ENCODE measurements at regions not wholly inside any gene's neighbourhood (a gene's known extent, or its start where the extent isn't known, plus 50 kb on each side); places are given as distances from the start of the nearest gene placed in this dataset.
"Not testable (repeated sequence)": the region's sequence is repeated elsewhere in the genome, so short reads cannot be mapped to it uniquely, and the experiment has no call there.

GRCh38 chr11:122019908-122020694, 95.9 kb downstream of the BLID start:
- Histone ChIP-seq H3K4me3 (ENCODE audit: low read depth in 1 of 3, low read length in 3 of 3) (no peak overlapping the region), H3K27me3 (ENCODE audit: control insufficient read depth in 3 of 3, insufficient read depth in 3 of 3, low read length in 3 of 3) (no peaks in the 10 kb centered on the region), H3K9me3 (ENCODE audit: control insufficient read depth in 2 of 2, insufficient read depth in 1 of 2, low read depth in 1 of 2, low read length in 1 of 2) (no peaks in the 10 kb centered on the region), H3K4me1 (ENCODE audit: control insufficient read depth in 3 of 3, insufficient read depth in 2 of 3, low read depth in 1 of 3, low read length in 2 of 3) (no peaks in the 10 kb centered on the region), H3K36me3 (ENCODE audit: control insufficient read depth in 3 of 3, insufficient read depth in 2 of 3, low read depth in 1 of 3, low read length in 3 of 3) (no peaks in the 10 kb centered on the region), H3K27ac (ENCODE audit: low read depth in 1 of 3, low read length in 2 of 3) (no peak overlapping the region)
- no peak for FAIRE-seq
- WGBS, 3 donors, result 88 to 92% (median 90%) methylated on average over 3 of the region's 3 CpGs
- no peak for DNase-seq

- DNase-seq (no peak), FAIRE-seq (no peak)
- 38 to 67% (median 56%) methylated on average over 4 of the region's 4 CpGs for WGBS, 3 donors
- Histone ChIP-seq H3K4me3 (ENCODE audit: low read depth in 1 of 3, low read length in 3 of 3) (no peak overlapping the region), H3K27me3 (ENCODE audit: control insufficient read depth in 3 of 3, insufficient read depth in 3 of 3, low read length in 3 of 3) (no peaks in the 10 kb centered on the region), H3K4me1 (ENCODE audit: control insufficient read depth in 3 of 3, insufficient read depth in 2 of 3, low read depth in 1 of 3, low read length in 2 of 3) (no peaks in the 10 kb centered on the region), H3K9me3 (ENCODE audit: control insufficient read depth in 2 of 2, insufficient read depth in 1 of 2, low read depth in 1 of 2, low read length in 1 of 2) (peaks cover 0 to 1% of the 10 kb centered on the region in 2 donors), H3K36me3 (ENCODE audit: control insufficient read depth in 3 of 3, insufficient read depth in 2 of 3, low read depth in 1 of 3, low read length in 3 of 3) (no peaks in the 10 kb centered on the region), H3K27ac (ENCODE audit: low read depth in 1 of 3, low read length in 2 of 3) (no peak overlapping the region)
Observed at GRCh38 chr11:122007601-122008071, 108.4 kb downstream of the BLID start.

DNA sequence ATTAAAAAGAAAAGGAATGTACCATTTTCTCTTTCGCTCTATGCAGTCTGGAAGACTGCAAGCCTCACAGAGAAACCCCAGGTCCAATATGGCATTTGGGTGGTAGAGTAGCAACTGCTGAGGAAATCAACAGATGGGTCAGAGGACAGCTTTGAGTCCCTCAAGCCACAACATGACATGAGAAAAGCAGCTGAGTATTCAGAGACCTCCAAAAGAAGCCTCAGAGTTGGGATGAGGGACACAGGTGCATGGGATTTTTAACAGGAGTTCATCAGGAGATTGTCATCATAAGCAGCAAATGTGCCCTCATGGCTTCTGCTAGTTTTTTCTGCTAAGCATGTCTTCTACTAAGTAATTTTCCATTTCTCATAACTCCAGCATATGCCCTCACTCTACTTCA, 111.6 kb downstream of the BLID start:
- WGBS, 3 donors, result 91 to 97% (median 93%) methylated on average over 1 of the region's 1 CpG
- no peak for FAIRE-seq
- no peaks in the 10 kb centered on the region for H3K9me3 ChIP-seq (ENCODE audit: control insufficient read depth in 2 of 2, insufficient read depth in 1 of 2, low read depth in 1 of 2, low read length in 1 of 2)
- H3K4me1 ChIP-seq (ENCODE audit: control insufficient read depth in 3 of 3, insufficient read depth in 2 of 3, low read depth in 1 of 3, low read length in 2 of 3), result no peaks in the 10 kb centered on the region
- H3K27me3 ChIP-seq (ENCODE audit: control insufficient read depth in 3 of 3, insufficient read depth in 3 of 3, low read length in 3 of 3), result no peaks in the 10 kb centered on the region
- no peak for DNase-seq
- no peak overlapping the region for H3K4me3 ChIP-seq (ENCODE audit: low read depth in 1 of 3, low read length in 3 of 3)
- no peaks in the 10 kb centered on the region for H3K36me3 ChIP-seq (ENCODE audit: control insufficient read depth in 3 of 3, insufficient read depth in 2 of 3, low read depth in 1 of 3, low read length in 3 of 3)
- H3K27ac ChIP-seq (ENCODE audit: low read depth in 1 of 3, low read length in 2 of 3), result no peak overlapping the region

DNA sequence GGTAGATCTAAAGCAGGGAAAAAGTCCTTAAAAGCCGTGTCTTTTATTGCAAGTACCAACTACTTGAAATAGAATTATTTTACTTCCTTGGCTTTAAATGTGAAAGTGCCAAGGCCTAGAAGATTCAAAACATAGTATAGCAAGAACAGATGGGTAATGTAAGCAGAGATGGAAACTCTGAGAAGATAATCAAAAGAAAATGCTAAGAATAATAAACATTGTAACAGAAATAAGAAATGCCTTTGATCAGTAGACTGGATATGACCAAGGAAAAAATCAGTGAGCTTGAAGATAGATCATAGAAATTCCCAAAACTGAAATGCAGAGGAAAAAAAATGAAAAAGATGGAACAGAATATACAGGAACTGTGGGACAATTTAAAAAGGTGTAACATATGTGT, 113.1 kb downstream of the BLID start:
- no peaks in the 10 kb centered on the region for H3K36me3 ChIP-seq (ENCODE audit: control insufficient read depth in 3 of 3, insufficient read depth in 2 of 3, low read depth in 1 of 3, low read length in 3 of 3)
- H3K27ac ChIP-seq (ENCODE audit: low read depth in 1 of 3, low read length in 2 of 3), result no peak overlapping the region
- no peaks in the 10 kb centered on the region for H3K4me1 ChIP-seq (ENCODE audit: control insufficient read depth in 3 of 3, insufficient read depth in 2 of 3, low read depth in 1 of 3, low read length in 2 of 3)
- FAIRE-seq, result no peak
- H3K27me3 ChIP-seq (ENCODE audit: control insufficient read depth in 3 of 3, insufficient read depth in 3 of 3, low read length in 3 of 3), result no peaks in the 10 kb centered on the region
- H3K4me3 ChIP-seq (ENCODE audit: low read depth in 1 of 3, low read length in 3 of 3), result no peak overlapping the region
- no peaks in the 10 kb centered on the region for H3K9me3 ChIP-seq (ENCODE audit: control insufficient read depth in 2 of 2, insufficient read depth in 1 of 2, low read depth in 1 of 2, low read length in 1 of 2)
- no peak for DNase-seq
- WGBS, 3 donors, result 32 to 41% (median 35%) methylated on average over 1 of the region's 1 CpG

DNA sequence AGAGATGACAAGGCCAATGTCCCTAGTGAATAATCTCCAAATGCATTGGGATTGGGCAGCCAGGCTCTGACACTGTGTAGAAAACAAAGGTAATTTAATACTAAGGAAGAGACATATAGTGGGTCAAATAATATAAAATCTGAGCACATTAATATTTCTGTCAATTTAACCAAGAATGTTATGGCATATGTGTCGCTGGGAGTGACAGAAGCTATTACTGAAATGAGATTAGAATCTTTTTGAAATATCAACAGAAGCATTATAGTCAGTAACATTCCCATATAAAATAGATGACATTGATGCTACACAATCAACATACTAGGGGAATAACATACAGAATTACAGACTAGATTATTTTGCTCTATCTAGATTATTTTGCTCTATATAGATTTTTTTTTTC, 114.0 kb downstream of the BLID start:
- no peaks in the 10 kb centered on the region for H3K4me1 ChIP-seq (ENCODE audit: control insufficient read depth in 3 of 3, insufficient read depth in 2 of 3, low read depth in 1 of 3, low read length in 2 of 3)
- FAIRE-seq (no peak), DNase-seq (no peak)
- H3K9me3 ChIP-seq (ENCODE audit: control insufficient read depth in 2 of 2, insufficient read depth in 1 of 2, low read depth in 1 of 2, low read length in 1 of 2), result no peaks in the 10 kb centered on the region
- no peak overlapping the region for H3K27ac ChIP-seq (ENCODE audit: low read depth in 1 of 3, low read length in 2 of 3)
- no peaks in the 10 kb centered on the region for H3K36me3 ChIP-seq (ENCODE audit: control insufficient read depth in 3 of 3, insufficient read depth in 2 of 3, low read depth in 1 of 3, low read length in 3 of 3)
- no peak overlapping the region for H3K4me3 ChIP-seq (ENCODE audit: low read depth in 1 of 3, low read length in 3 of 3)
- 86 to 100% (median 93%) methylated on average over 1 of the region's 1 CpG for WGBS, 3 donors
- no peaks in the 10 kb centered on the region for H3K27me3 ChIP-seq (ENCODE audit: control insufficient read depth in 3 of 3, insufficient read depth in 3 of 3, low read length in 3 of 3)

DNA sequence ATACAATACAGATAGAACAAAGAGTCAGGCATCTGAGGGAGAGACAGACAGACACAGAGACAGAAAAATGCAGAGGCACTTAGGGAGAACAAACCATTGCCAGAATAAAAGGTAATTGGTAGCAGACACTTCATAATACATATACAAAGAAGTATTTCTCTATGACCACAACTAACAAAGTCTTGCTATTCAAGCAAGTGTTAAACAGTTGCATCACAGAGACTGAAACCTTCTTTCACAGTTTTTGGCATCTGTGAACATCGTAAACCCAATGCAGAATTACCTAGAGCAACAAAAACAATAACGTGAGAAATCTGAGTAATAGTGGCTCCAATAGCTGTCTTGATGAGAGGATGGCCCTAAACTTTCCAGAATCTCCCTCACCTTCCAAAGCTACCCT, 116.4 kb downstream of the BLID start:
- FAIRE-seq (no peak), DNase-seq (no peak)
- WGBS, 3 donors, result 79 to 86% (median 84%) methylated on average over 2 of the region's 2 CpGs
- H3K27me3 ChIP-seq (ENCODE audit: control insufficient read depth in 3 of 3, insufficient read depth in 3 of 3, low read length in 3 of 3), result no peaks in the 10 kb centered on the region
- H3K4me1 ChIP-seq (ENCODE audit: control insufficient read depth in 3 of 3, insufficient read depth in 2 of 3, low read depth in 1 of 3, low read length in 2 of 3), result no peaks in the 10 kb centered on the region
- no peak overlapping the region for H3K4me3 ChIP-seq (ENCODE audit: low read depth in 1 of 3, low read length in 3 of 3)
- no peaks in the 10 kb centered on the region for H3K9me3 ChIP-seq (ENCODE audit: control insufficient read depth in 2 of 2, insufficient read depth in 1 of 2, low read depth in 1 of 2, low read length in 1 of 2)
- H3K36me3 ChIP-seq (ENCODE audit: control insufficient read depth in 3 of 3, insufficient read depth in 2 of 3, low read depth in 1 of 3, low read length in 3 of 3), result no peaks in the 10 kb centered on the region
- no peak overlapping the region for H3K27ac ChIP-seq (ENCODE audit: low read depth in 1 of 3, low read length in 2 of 3)

- DNase-seq, result no peak
- no peak for FAIRE-seq
- H3K27ac ChIP-seq (ENCODE audit: low read depth in 1 of 3, low read length in 2 of 3), result no peak overlapping the region
- WGBS, 3 donors, result 87 to 96% (median 88%) methylated on average over 1 of the region's 1 CpG
- no peaks in the 10 kb centered on the region for H3K27me3 ChIP-seq (ENCODE audit: control insufficient read depth in 3 of 3, insufficient read depth in 3 of 3, low read length in 3 of 3)
- no peak overlapping the region for H3K4me3 ChIP-seq (ENCODE audit: low read depth in 1 of 3, low read length in 3 of 3)
- no peaks in the 10 kb centered on the region for H3K36me3 ChIP-seq (ENCODE audit: control insufficient read depth in 3 of 3, insufficient read depth in 2 of 3, low read depth in 1 of 3, low read length in 3 of 3)
- H3K9me3 ChIP-seq (ENCODE audit: control insufficient read depth in 2 of 2, insufficient read depth in 1 of 2, low read depth in 1 of 2, low read length in 1 of 2), result peaks cover 0 to 4% of the 10 kb centered on the region in 2 donors
- no peaks in the 10 kb centered on the region for H3K4me1 ChIP-seq (ENCODE audit: control insufficient read depth in 3 of 3, insufficient read depth in 2 of 3, low read depth in 1 of 3, low read length in 2 of 3)
Observed at GRCh38 chr11:121996574-121996973, 119.4 kb downstream of the BLID start.

- FAIRE-seq (no peak), DNase-seq (no peak)
- 59 to 78% (median 61%) methylated on average over 3 of the region's 3 CpGs for WGBS, 3 donors
Observed at GRCh38 chr11:121983901-121984300, 132.1 kb downstream of the BLID start.

GRCh38 chr11:121977914-121978313, 138.1 kb downstream of the BLID start:
- not testable (repeated sequence) for H3K36me3 ChIP-seq (ENCODE audit: control insufficient read depth in 3 of 3, insufficient read depth in 2 of 3, low read depth in 1 of 3, low read length in 3 of 3); H3K27me3 ChIP-seq (ENCODE audit: control insufficient read depth in 3 of 3, insufficient read depth in 3 of 3, low read length in 3 of 3); H3K9me3 ChIP-seq (ENCODE audit: control insufficient read depth in 2 of 2, insufficient read depth in 1 of 2, low read depth in 1 of 2, low read length in 1 of 2); H3K27ac ChIP-seq (ENCODE audit: low read depth in 1 of 3, low read length in 2 of 3); H3K4me1 ChIP-seq (ENCODE audit: control insufficient read depth in 3 of 3, insufficient read depth in 2 of 3, low read depth in 1 of 3, low read length in 2 of 3); H3K4me3 ChIP-seq (ENCODE audit: low read depth in 1 of 3, low read length in 3 of 3); DNase-seq; FAIRE-seq

More at GRCh38 chr11:121983901-121984300, 132.1 kb downstream of the BLID start:
- Histone ChIP-seq H3K4me3 (ENCODE audit: low read depth in 1 of 3, low read length in 3 of 3) (no peak overlapping the region), H3K4me1 (ENCODE audit: control insufficient read depth in 3 of 3, insufficient read depth in 2 of 3, low read depth in 1 of 3, low read length in 2 of 3) (no peaks in the 10 kb centered on the region), H3K9me3 (ENCODE audit: control insufficient read depth in 2 of 2, insufficient read depth in 1 of 2, low read depth in 1 of 2, low read length in 1 of 2) (no peaks in the 10 kb centered on the region), H3K36me3 (ENCODE audit: control insufficient read depth in 3 of 3, insufficient read depth in 2 of 3, low read depth in 1 of 3, low read length in 3 of 3) (no peaks in the 10 kb centered on the region), H3K27ac (ENCODE audit: low read depth in 1 of 3, low read length in 2 of 3) (no peak overlapping the region), H3K27me3 (ENCODE audit: control insufficient read depth in 3 of 3, insufficient read depth in 3 of 3, low read length in 3 of 3) (no peaks in the 10 kb centered on the region)

Measured in small intestine (tissue), 7 donors.